Loucy (cell line): ENCODE measurements at regions not wholly inside any gene's neighbourhood (a gene's known extent, or its start where the extent isn't known, plus 50 kb on each side); places are given as distances from the start of the nearest gene placed in this dataset.

ENCODE experiments used
- CTCF ChIP-seq: fragments of 200-600 bp; sonication (generic); conservative IDR thresholded peaks from 2 replicates; pipeline ENCODE4 v1.5.1; 2014; ENCODE audit warnings: mild to moderate bottlenecking, antibody characterized with exemption, low read length
- EZH2phosphoT487 ChIP-seq: fragments of 200-600 bp; IDR thresholded peaks from 2 replicates; pipeline ENCODE4 v1.6.1; 2018; ENCODE audit warnings: antibody characterized with exemption, mild to moderate bottlenecking, moderate library complexity, borderline replicate concordance

GRCh38 chr10:9222917-9223316 lies 1168.4 kb downstream of the GATA3 start:
- TF ChIP-seq CTCF: no peak
- TF ChIP-seq EZH2phosphoT487: no peak
